HFF-Myc (cell line): ENCODE measurements at regions not wholly inside any gene's neighbourhood (a gene's known extent, or its start where the extent isn't known, plus 50 kb on each side); places are given as distances from the start of the nearest gene placed in this dataset.
A peak's percentile ranks its signal among the peaks of the same experiment; 100 is the strongest.

ENCODE experiments used
- DNase-seq: peaks from one replicate; pipeline ENCODE4 v3.0.0-alpha.2; 2011; ENCODE audit warnings: low read depth; ENCODE audit errors: extremely low read depth
- H3K4me3 ChIP-seq: replicated peaks from 2 replicates; pipeline ENCODE4 v1.5.1; 2011; ENCODE audit warnings: low read depth, mild to moderate bottlenecking, control low read depth, low read length
- TF ChIP-seq, protein P1 (sequence below): IDR thresholded peaks from 2 replicates; pipeline ENCODE4 v1.5.1; 2012; ENCODE audit warnings: mild to moderate bottlenecking, low read depth, low read length, control low read depth; ENCODE audit errors: missing control alignments

DNA sequence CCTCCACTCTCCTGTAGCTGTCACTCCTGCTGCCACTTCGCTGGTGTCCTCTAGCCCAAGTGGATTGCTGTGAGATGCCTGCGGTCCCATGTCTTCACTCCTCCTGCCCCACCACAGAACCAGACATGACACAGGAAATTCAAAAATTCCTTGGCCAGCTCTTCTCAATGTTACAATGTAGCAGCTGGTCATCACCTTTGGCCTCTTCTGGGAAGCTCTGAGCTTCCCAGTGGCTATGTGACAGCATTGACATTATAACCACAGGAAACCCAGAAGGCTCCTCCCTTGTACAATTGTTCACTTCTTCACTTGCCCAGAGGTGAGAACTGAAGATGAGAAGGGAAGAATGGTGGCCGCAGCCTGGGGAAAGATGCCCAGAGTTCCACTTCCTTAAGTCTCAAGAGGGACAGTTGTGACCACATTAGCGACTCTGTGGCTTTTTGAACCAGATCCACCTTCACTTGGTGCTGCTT lies 76.1 kb upstream of the NAA20 start:
- H3K4me3 ChIP-seq = no peak overlapping the region
- DNase-seq = no peak
- TF ChIP-seq, protein P1, sequence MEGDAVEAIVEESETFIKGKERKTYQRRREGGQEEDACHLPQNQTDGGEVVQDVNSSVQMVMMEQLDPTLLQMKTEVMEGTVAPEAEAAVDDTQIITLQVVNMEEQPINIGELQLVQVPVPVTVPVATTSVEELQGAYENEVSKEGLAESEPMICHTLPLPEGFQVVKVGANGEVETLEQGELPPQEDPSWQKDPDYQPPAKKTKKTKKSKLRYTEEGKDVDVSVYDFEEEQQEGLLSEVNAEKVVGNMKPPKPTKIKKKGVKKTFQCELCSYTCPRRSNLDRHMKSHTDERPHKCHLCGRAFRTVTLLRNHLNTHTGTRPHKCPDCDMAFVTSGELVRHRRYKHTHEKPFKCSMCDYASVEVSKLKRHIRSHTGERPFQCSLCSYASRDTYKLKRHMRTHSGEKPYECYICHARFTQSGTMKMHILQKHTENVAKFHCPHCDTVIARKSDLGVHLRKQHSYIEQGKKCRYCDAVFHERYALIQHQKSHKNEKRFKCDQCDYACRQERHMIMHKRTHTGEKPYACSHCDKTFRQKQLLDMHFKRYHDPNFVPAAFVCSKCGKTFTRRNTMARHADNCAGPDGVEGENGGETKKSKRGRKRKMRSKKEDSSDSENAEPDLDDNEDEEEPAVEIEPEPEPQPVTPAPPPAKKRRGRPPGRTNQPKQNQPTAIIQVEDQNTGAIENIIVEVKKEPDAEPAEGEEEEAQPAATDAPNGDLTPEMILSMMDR = no peak

- TF ChIP-seq, protein P1 = no peak
- H3K4me3 ChIP-seq = no peak overlapping the region
- no peak for DNase-seq
These were observed 74.6 kb upstream of the NAA20 start for GRCh38 chr20:19942611-19943010.

DNA sequence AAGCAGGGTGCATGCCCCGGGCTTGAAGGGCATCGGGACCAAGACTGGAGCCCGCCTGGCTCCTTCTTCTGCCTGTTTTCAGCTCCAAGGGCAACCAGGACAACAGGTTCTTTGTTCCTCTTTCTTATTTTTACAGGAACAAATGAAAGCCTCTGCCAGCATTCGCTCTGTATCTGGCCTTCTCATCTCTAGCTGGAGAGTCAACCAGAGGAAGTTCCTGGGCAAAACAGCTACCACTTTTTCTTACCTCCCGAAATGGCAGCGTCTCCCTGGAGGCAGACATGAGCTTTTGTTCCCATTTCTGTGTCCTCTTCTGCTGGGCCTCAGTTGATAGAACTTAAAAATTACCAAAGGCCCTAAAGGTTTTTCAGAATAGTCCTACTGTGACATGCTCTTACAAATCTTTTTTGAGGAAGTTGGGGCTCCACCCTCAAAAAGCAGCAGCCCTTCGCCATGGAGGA lies 74.1 kb upstream of the NAA20 start:
- TF ChIP-seq, protein P1 = no peak
- no peak overlapping the region for H3K4me3 ChIP-seq
- DNase-seq = no peak

DNA sequence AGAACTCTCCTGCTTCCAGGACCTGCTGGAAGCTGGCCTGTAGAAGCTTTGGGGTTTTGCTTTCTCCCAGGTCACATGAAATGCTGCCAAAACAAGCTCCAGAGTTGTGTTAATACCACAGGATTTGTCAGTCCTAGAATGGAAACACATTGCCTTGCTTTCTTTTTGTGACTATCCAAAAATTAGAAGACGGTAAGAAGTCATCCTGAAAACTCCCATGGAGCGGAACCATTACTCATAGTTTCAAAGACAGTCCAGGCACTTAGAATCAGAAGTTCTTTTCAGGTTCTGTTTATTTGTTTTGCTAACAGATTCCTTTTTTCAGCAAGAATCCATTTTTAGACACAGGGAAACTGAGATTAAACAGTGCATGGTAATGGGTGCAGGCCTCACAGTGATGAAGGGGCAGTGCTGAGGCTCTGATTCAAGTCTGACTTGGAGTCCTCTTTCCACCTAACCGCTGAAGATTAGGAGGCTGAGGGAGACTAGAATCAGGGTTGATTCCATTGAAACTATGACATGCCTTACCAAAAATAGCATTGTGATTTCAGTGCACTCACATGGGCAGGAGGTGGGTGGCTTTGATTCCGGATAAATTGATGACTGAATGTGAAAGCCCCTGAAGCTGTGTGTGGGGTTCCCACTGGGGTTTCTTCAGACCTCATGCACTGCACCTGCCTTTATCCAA lies 72.2 kb upstream of the NAA20 start:
- no peak overlapping the region for H3K4me3 ChIP-seq
- TF ChIP-seq, protein P1 = no peak
- DNase-seq = no peak

GRCh38 chr20:19945732-19946670 lies 71.2 kb upstream of the NAA20 start:
- no peak overlapping the region for H3K4me3 ChIP-seq
- DNase-seq = no peak
- TF ChIP-seq, protein P1 = no peak

GRCh38 chr20:19947611-19948264 lies 69.4 kb upstream of the NAA20 start:
- DNase-seq = peak; percentile 38
- no peak overlapping the region for H3K4me3 ChIP-seq
- TF ChIP-seq, protein P1 = no peak
